Heart left ventricle (tissue), 16 donors: ENCODE measurements at regions not wholly inside any gene's neighbourhood (a gene's known extent, or its start where the extent isn't known, plus 50 kb on each side); places are given as distances from the start of the nearest gene placed in this dataset.

Experiments used
- ATAC-seq, 4 donors: fragments of 200-7000 bp; cut with Tn5 transposase; one replicate each; pipeline ENCODE4 v1.9.1; 2020 to 2022; ENCODE audit warnings: moderate library complexity in 4 of 4, mild to moderate bottlenecking in 3 of 4, moderate number of reproducible peaks in 1 of 4
- DNase-seq, 5 donors: peaks; one replicate each; pipeline ENCODE4 v3.0.0-alpha.2; 2020
- H3K27ac ChIP-seq, 12 donors: fragments of 200-600 bp; sonication (generic) in 4 of 12; one replicate each; pipeline versions ENCODE4 v1.5.0 to v1.8.0; 2016 to 2022; ENCODE audit warnings: mild to moderate bottlenecking in 2 of 12
- H3K27me3 ChIP-seq, 9 donors: fragments of 200-600 bp; sonication (generic) in 2 of 9; one replicate each; pipeline versions ENCODE4 v1.5.1 to v1.8.0; 2016 to 2022; ENCODE audit warnings: mild to moderate bottlenecking in 3 of 9
- H3K36me3 ChIP-seq, 9 donors: fragments of 200-600 bp; sonication (generic) in 2 of 9; one replicate each; pipeline versions ENCODE4 v1.5.0 to v1.8.0; 2018 to 2022; ENCODE audit warnings: mild to moderate bottlenecking in 2 of 9
- H3K4me1 ChIP-seq, 12 donors: fragments of 200-600 bp; sonication (generic) in 4 of 12; one replicate each; pipeline versions ENCODE4 v1.5.0 to v1.8.0; 2016 to 2022; ENCODE audit warnings: mild to moderate bottlenecking in 3 of 12
- H3K4me3 ChIP-seq, 12 donors: fragments of 200-600 bp; sonication (generic) in 4 of 12; one replicate each; pipeline versions ENCODE4 v1.5.0 to v1.8.0; 2017 to 2022; ENCODE audit warnings: mild to moderate bottlenecking in 9 of 12, moderate library complexity in 4 of 12
- H3K9me3 ChIP-seq, 12 donors: fragments of 200-600 bp; sonication (generic) in 4 of 12; one replicate each; pipeline versions ENCODE4 v1.5.0 to v1.8.0; 2016 to 2022; ENCODE audit warnings: mild to moderate bottlenecking in 1 of 12
- CTCF ChIP-seq, 12 donors: fragments of 200-600 bp; sonication (generic) in 4 of 12; IDR thresholded peaks; one replicate each; pipeline versions ENCODE4 v1.5.0 to v1.8.0; 2018 to 2022; ENCODE audit warnings: antibody characterized with exemption in 12 of 12, mild to moderate bottlenecking in 5 of 12
- POLR2A ChIP-seq, 2 donors: fragments of 450-650 bp; IDR thresholded peaks; one replicate each; pipeline ENCODE4 v1.6.1; 2017; ENCODE audit warnings: antibody characterized with exemption in 2 of 2, mild to moderate bottlenecking in 2 of 2, moderate library complexity in 2 of 2
- WGBS, 4 donors: extraction: QIAGEN DNeasy Blood & Tissue Kit in 2 of 4; methylation state at CpG; one replicate each; pipeline versions ENCODE4 v1.1.5 to v1.1.7; 2013 to 2018; 5-methylcytosine and 5-hydroxymethylcytosine counted together
- intact Hi-C, 10 donors: fragments of 100-400 bp; cut with DNase I; formaldehyde crosslinking; loops; one replicate each; pipeline versions ENCODE4 v1.11.1 to v1.14.2; 2022
- donor health status: ischemic (EF 13 %, LVEDD 7.1; RV severe dilation, severe dysfunction).
- donor health status: healthy with polysubstance abuse.
- donor health status: DM: no; HTN: yes; CAD: no.
- donor health status: DM: no; HTN: no; CAD: no.
- donor health status: ischemic (EF 25% LVEDD 6.9; RV normal size, moderate dysfunction).
- donor health status: ischemic (EF 25% LVEDD 5.7; RV mildly dilated, moderate dysfunction).
- donor health status: healthy.
- donor health status: DM: yes; HTN: yes; CAD: no.
- donor health status: ischemic (EF 35%, LVEDD 5.7; RV mildly dilated, moderate dysfunction).
- donor health status: nonischemic (EF 11% LVEDD 7.7; RV severe dilation, severe dysfunction).
- donor health status: DM: yes; HTN: yes; CAD: no.
- donor health status: PGD.
- donor health status: ischemic (EF 29% LVEDD 5.4; RV normal size, mild dysfunction).
- donor health status: nonischemic (EF 23%, LVEDD 6.1; RV moderate dilation, normal function).

DNA sequence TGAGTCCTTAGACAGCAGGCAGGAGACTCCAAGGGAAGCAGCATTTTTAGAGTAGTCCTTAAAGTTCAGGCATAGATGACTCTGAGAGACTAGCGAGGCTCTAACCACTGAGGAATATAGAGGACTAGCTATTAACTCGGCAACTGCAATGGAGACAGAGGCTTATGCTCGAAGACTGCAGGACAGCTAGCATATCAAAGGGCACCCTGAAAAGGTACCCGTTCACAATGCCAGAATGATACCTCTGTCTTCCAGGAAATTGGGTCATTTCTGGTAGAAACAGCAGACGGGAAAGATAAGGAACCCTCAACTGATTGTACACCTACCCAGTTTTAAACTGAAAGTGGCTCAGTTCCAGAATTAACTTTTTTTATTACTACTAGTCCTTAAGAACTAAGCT, 1204.0 kb upstream of the ZEB2 start:
- 52 to 70% (median 64%) methylated on average over 5 of the region's 5 CpGs for WGBS, 4 donors
- no peak for ATAC-seq
- H3K27ac ChIP-seq = no peak overlapping the region

GRCh38 chr2:145721681-145722080, 1201.8 kb upstream of the ZEB2 start:
- peaks cover 0 to 4% (median 0%) of the 10 kb centered on the region in 12 donors for H3K4me1 ChIP-seq
- intact Hi-C loops = no loop called here
- no peaks in the 10 kb centered on the region for H3K36me3 ChIP-seq
- ATAC-seq (no peak), DNase-seq (no peak)
- peaks cover 0 to 2% (median 0%) of the 10 kb centered on the region in 12 donors for H3K9me3 ChIP-seq
- no peak overlapping the region for H3K4me3 ChIP-seq
- 82 to 94% (median 86%) methylated on average over 1 of the region's 1 CpG for WGBS, 4 donors
- TF ChIP-seq CTCF (IDR thresholded peaks at IDR 0.05) (no peak), POLR2A (IDR thresholded peaks at IDR 0.05) (no peak)
- H3K27me3 ChIP-seq = no peaks in the 10 kb centered on the region
- H3K27ac ChIP-seq = no peak overlapping the region

More for the DNA sequence above, 1204.0 kb upstream of the ZEB2 start:
- no peaks in the 10 kb centered on the region for H3K36me3 ChIP-seq
- no peak for TF ChIP-seq POLR2A (IDR thresholded peaks at IDR 0.05)
- intact Hi-C loops = no loop called here
- peaks cover 0 to 4% (median 0%) of the 10 kb centered on the region in 12 donors for H3K4me1 ChIP-seq
- H3K27me3 ChIP-seq = no peaks in the 10 kb centered on the region
- H3K4me3 ChIP-seq = no peak overlapping the region
- peaks cover 0 to 2% (median 0%) of the 10 kb centered on the region in 12 donors for H3K9me3 ChIP-seq
- no peak for DNase-seq

DNA sequence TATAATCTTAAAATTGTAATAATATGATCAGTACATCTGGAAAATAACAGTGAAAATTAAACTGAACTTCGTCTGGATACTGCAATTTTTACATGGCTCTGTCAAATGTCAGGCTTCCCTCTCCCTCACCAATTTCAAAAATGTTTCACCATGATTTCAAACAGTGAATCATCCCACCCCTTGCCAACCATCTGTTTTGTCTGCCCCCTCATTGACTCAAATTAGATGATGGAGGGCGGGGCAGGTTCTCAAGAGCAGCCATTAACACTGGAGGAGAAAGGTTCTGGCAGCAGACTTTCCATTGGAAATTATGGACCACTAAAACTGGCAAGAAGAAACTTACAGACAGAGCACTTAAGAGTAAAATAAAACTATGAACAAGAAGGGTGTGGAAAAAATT, 1195.7 kb upstream of the ZEB2 start:
- no peak for DNase-seq
- intact Hi-C loops = no loop called here
- WGBS, 4 donors = 72 to 88% (median 85%) methylated on average over 2 of the region's 2 CpGs
- Histone ChIP-seq H3K4me3 (no peak overlapping the region), H3K27ac (no peak overlapping the region), H3K4me1 (no peaks in the 10 kb centered on the region), H3K36me3 (no peaks in the 10 kb centered on the region), H3K27me3 (no peaks in the 10 kb centered on the region), H3K9me3 (peaks cover 0 to 14% (median 1%) of the 10 kb centered on the region in 12 donors)
- no peak for TF ChIP-seq POLR2A (IDR thresholded peaks at IDR 0.05)
- no peak for TF ChIP-seq CTCF (IDR thresholded peaks at IDR 0.05)
- ATAC-seq = no peak

GRCh38 chr2:145710303-145710702, 1190.4 kb upstream of the ZEB2 start:
- no peak for TF ChIP-seq POLR2A (IDR thresholded peaks at IDR 0.05)
- TF ChIP-seq CTCF (IDR thresholded peaks at IDR 0.05) = no peak
- peaks cover 0 to 43% (median 12%) of the 10 kb centered on the region in 12 donors for H3K9me3 ChIP-seq
- DNase-seq (no peak), ATAC-seq (no peak)
- no peaks in the 10 kb centered on the region for H3K27me3 ChIP-seq
- no peaks in the 10 kb centered on the region for H3K36me3 ChIP-seq
- 80 to 88% (median 83%) methylated on average over 2 of the region's 2 CpGs for WGBS, 4 donors
- no peak overlapping the region for H3K27ac ChIP-seq
- H3K4me3 ChIP-seq = no peak overlapping the region
- no peaks in the 10 kb centered on the region for H3K4me1 ChIP-seq
- intact Hi-C loops = no loop called here

GRCh38 chr2:145702305-145702704, 1182.4 kb upstream of the ZEB2 start:
- Histone ChIP-seq H3K4me3 (no peak overlapping the region), H3K27me3 (no peaks in the 10 kb centered on the region), H3K4me1 (no peaks in the 10 kb centered on the region), H3K27ac (no peak overlapping the region), H3K36me3 (no peaks in the 10 kb centered on the region), H3K9me3 (peaks cover 0 to 31% (median 2%) of the 10 kb centered on the region in 12 donors)
- 74 to 90% (median 78%) methylated on average over 1 of the region's 1 CpG for WGBS, 4 donors
- TF ChIP-seq CTCF (IDR thresholded peaks at IDR 0.05) = no peak
- no peak for TF ChIP-seq POLR2A (IDR thresholded peaks at IDR 0.05)
- no peak for DNase-seq
- no peak for ATAC-seq
- intact Hi-C loops = no loop called here
